OCI-LY3 (cell line): ENCODE measurements at regions not wholly inside any gene's neighbourhood (a gene's known extent, or its start where the extent isn't known, plus 50 kb on each side); places are given as distances from the start of the nearest gene placed in this dataset.

Experiments used
- H2AFZ ChIP-seq: fragments of 200-600, 300-600 bp; shearing (Covaris generic); 2 replicates; pipeline ENCODE4 v1.6.0; 2014; ENCODE audit warnings: antibody characterized with exemption, low read depth, low read length
- H3K27ac ChIP-seq: fragments of 200-600, 300-600 bp; sonication (generic); 2 replicates; pipeline ENCODE4 v1.5.1; 2014; ENCODE audit warnings: mild to moderate bottlenecking, low read length, moderate library complexity, mixed read lengths
- H3K27me3 ChIP-seq: fragments of 200-600, 300-600 bp; sonication (generic); 2 replicates; pipeline ENCODE4 v1.6.1; 2014; ENCODE audit warnings: low read depth, low read length, mixed read lengths
- H3K36me3 ChIP-seq: fragments of 200-600, 300-600 bp; sonication (generic); replicated peaks from 2 replicates; pipeline ENCODE3; 2014; ENCODE audit warnings: low read depth, low read length, mixed read lengths
- H3K4me1 ChIP-seq: fragments of 300-600, 200-600 bp; sonication (generic); 2 replicates; pipeline ENCODE4 v1.6.1; 2014; ENCODE audit warnings: low read length, mixed read lengths
- H3K4me2 ChIP-seq: fragments of 200-600, 300-600 bp; sonication (generic); 2 replicates; pipeline ENCODE4 v1.6.1; 2014; ENCODE audit warnings: low read length, mixed read lengths
- H3K4me3 ChIP-seq: fragments of 300-600, 200-600 bp; sonication (generic); 2 replicates; pipeline ENCODE4 v1.5.1; 2014; ENCODE audit warnings: antibody characterized with exemption, mild to moderate bottlenecking, low read length, moderate library complexity
- H3K79me2 ChIP-seq: fragments of 300-600, 200-600 bp; shearing (Covaris generic); 2 replicates; pipeline ENCODE4 v1.6.1; 2014; ENCODE audit warnings: mild to moderate bottlenecking, low read length, mixed read lengths
- H3K9ac ChIP-seq: fragments of 300-600, 200-600 bp; shearing (Covaris generic); 2 replicates; pipeline ENCODE4 v1.6.0; 2014; ENCODE audit warnings: mild to moderate bottlenecking, low read length, moderate library complexity
- H3K9me3 ChIP-seq: fragments of 200-600, 300-600 bp; shearing (Covaris generic); 2 replicates; pipeline ENCODE4 v1.6.1; 2014; ENCODE audit warnings: low read length, mixed read lengths; ENCODE audit not compliant: insufficient read depth
- H4K20me1 ChIP-seq: fragments of 200-600, 300-600 bp; sonication (generic); 2 replicates; pipeline ENCODE4 v1.6.1; 2016; ENCODE audit warnings: low read length, mixed read lengths; ENCODE audit not compliant: insufficient read depth
- EZH2phosphoT487 ChIP-seq: fragments of 200-600 bp; shearing (Covaris generic); IDR thresholded peaks from 2 replicates; pipeline ENCODE4 v1.6.1; 2018; ENCODE audit warnings: antibody characterized with exemption, mixed run types, low read depth
- TF ChIP-seq, protein P1 (sequence below): fragments of 200-600, 300-600 bp; sonication (generic); IDR thresholded peaks from 2 replicates; pipeline ENCODE4 v1.5.1; 2014; ENCODE audit warnings: antibody characterized with exemption, low read length, low read depth

DNA sequence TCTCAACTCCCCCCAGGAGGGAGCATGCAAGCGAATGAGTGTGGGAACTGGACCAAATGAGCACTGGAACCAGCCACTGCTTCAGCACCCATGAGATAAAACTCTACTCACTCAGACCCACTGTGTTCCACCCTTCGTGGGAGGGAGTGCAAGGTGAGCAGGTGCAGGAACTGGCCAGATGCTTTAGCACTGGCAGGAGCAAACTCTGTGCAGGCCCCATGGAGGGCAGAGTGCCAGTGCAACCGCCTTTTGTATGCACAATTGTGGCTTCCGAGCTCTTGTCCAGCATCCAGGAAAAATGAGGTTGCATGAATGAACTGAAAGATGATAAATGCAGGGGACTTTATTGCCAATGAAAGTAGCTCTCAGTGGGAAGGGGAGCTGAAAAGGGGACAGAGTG lies 67.4 kb upstream of the CCDC112 start:
- Histone ChIP-seq H3K9me3 (no peaks in the 10 kb centered on the region), H3K27ac (no peak overlapping the region), H3K9ac (no peak overlapping the region), H3K4me3 (no peak overlapping the region), H3K4me1 (0 out of 2 replicates have a peak, but pooled peaks cover 4% of the 10 kb centered on the region), H2AFZ (no peak overlapping the region), H3K79me2 (no peaks in the 10 kb centered on the region), H3K27me3 (no peaks in the 10 kb centered on the region), H4K20me1 (no peaks in the 10 kb centered on the region), H3K36me3 (no peaks in the 10 kb centered on the region), H3K4me2 (no peak overlapping the region)
- TF ChIP-seq EZH2phosphoT487 = no peak
- TF ChIP-seq, protein P1, sequence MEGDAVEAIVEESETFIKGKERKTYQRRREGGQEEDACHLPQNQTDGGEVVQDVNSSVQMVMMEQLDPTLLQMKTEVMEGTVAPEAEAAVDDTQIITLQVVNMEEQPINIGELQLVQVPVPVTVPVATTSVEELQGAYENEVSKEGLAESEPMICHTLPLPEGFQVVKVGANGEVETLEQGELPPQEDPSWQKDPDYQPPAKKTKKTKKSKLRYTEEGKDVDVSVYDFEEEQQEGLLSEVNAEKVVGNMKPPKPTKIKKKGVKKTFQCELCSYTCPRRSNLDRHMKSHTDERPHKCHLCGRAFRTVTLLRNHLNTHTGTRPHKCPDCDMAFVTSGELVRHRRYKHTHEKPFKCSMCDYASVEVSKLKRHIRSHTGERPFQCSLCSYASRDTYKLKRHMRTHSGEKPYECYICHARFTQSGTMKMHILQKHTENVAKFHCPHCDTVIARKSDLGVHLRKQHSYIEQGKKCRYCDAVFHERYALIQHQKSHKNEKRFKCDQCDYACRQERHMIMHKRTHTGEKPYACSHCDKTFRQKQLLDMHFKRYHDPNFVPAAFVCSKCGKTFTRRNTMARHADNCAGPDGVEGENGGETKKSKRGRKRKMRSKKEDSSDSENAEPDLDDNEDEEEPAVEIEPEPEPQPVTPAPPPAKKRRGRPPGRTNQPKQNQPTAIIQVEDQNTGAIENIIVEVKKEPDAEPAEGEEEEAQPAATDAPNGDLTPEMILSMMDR = no peak

DNA sequence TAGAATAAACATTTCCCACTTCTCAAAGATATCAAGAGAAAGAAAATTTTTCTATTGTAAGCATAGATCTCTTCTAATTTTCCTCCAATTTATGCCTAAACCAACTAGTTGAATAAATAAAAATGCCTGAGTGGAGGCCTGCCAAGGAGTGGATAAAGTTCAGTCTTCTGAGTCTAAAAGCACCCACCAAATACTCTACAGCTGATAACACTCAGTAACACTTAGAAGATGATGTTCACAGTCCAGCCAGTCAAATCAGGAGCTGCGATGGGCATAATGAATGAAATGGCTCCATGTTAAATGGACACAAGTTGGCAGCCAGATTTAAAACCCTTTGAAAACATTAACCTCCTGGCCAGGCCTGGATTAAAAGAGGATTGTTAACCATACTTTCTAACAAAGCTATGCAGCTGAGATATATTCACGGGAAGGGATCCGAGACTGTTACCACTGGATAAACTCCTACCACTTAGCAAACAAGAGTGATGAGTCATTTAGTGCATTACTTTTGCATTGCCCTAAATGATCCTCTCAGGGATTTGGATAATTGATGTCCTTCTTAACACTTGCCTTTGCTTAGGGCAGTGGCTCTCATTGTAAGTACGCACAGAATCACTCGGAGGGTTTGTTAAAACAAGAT lies 63.7 kb upstream of the CCDC112 start:
- no peaks in the 10 kb centered on the region for H4K20me1 ChIP-seq
- H3K36me3 ChIP-seq = no peaks in the 10 kb centered on the region
- no peaks in the 10 kb centered on the region for H3K9me3 ChIP-seq
- H3K27me3 ChIP-seq = no peaks in the 10 kb centered on the region
- no peaks in the 10 kb centered on the region for H3K79me2 ChIP-seq
- H2AFZ ChIP-seq = no peak overlapping the region
- H3K4me2 ChIP-seq = no peak overlapping the region
- no peak overlapping the region for H3K9ac ChIP-seq
- H3K4me3 ChIP-seq = no peak overlapping the region
- H3K4me1 ChIP-seq = peaks cover 6% of the 10 kb centered on the region; the same call in 1 of the 2 replicates
- TF ChIP-seq, protein P1 = no peak
- TF ChIP-seq EZH2phosphoT487 = no peak
- no peak overlapping the region for H3K27ac ChIP-seq

DNA sequence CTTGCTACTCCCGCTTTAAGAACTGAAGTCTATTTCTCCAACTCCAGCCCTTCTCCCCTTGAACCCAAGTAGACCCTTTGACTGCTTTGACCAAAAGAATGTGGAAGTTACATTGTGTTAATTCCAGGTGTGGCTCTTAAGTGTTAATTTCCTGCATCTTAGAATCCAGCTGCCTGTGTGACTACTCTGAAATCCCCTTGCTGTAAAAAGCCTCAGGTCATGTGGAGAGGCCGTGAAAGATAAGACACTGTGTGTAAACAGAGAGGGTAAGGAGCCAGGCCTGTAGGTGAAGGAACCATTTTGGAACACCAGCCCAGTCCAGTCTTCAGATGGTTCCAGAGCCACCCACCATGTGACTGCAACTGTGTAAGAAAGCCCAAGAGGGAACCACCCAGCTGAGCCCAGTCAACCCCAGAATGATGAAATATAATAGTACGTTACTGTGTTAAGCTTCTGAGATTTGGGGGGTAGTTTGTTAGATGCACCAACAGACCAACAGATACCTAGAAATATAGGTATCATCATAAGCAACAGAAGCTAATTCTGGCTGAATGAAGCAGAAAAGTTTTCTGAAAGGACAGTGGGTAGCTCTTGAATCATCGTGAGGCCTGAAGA lies 59.4 kb upstream of the CCDC112 start:
- no peaks in the 10 kb centered on the region for H3K79me2 ChIP-seq
- peak overlapping the region; percentile 27; the same call in 1 of the 2 replicates for H2AFZ ChIP-seq
- H3K27ac ChIP-seq = no peak overlapping the region
- no peak overlapping the region for H3K4me3 ChIP-seq
- H3K4me2 ChIP-seq = no peak overlapping the region
- no peaks in the 10 kb centered on the region for H3K36me3 ChIP-seq
- TF ChIP-seq, protein P1 = no peak
- no peak for TF ChIP-seq EZH2phosphoT487
- H3K9ac ChIP-seq = no peak overlapping the region
- H3K27me3 ChIP-seq = no peaks in the 10 kb centered on the region
- H3K4me1 ChIP-seq = peaks cover 15% of the 10 kb centered on the region
- no peaks in the 10 kb centered on the region for H4K20me1 ChIP-seq
- H3K9me3 ChIP-seq = no peaks in the 10 kb centered on the region

DNA sequence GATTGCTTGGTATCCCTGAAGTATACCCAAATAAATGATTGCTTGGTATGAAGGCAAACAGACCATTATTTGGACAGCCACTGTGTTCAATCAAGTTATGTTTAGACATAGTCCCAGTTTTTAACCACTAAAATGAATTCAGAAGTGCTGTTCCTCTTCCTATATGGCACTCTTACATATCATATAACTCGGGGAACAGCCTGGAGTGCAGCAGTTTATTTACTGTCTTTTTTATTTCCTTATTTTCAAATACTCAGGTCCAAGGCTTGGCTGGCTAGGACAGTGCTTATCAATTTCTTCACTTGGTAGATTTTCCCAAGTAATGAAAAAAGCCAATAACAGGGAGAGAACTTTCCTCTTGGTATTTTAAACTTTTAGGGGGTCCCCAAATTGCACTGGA lies 58.6 kb upstream of the CCDC112 start:
- no peaks in the 10 kb centered on the region for H3K36me3 ChIP-seq
- no peak overlapping the region for H3K9ac ChIP-seq
- H3K4me1 ChIP-seq = peaks cover 15% of the 10 kb centered on the region
- H2AFZ ChIP-seq = no peak overlapping the region
- H3K27ac ChIP-seq = no peak overlapping the region
- no peak for TF ChIP-seq EZH2phosphoT487
- H4K20me1 ChIP-seq = no peaks in the 10 kb centered on the region
- H3K79me2 ChIP-seq = no peaks in the 10 kb centered on the region
- H3K9me3 ChIP-seq = no peaks in the 10 kb centered on the region
- no peak overlapping the region for H3K4me3 ChIP-seq
- no peak overlapping the region for H3K4me2 ChIP-seq
- H3K27me3 ChIP-seq = no peaks in the 10 kb centered on the region
